ENCODE measurements at regions not wholly inside any gene's neighbourhood (a gene's known extent, or its start where the extent isn't known, plus 50 kb on each side); places are given as distances from the start of the nearest gene placed in this dataset.
A peak's percentile ranks its signal among the peaks of the same experiment; 100 is the strongest.

- DNase-seq (ENCODE audit: low spot score): peak; percentile 1
Measured at GRCh38 chr17:72030067-72030899, 90.5 kb upstream of the SOX9 start.

- DNase-seq (ENCODE audit: low spot score): no peak
Measured at GRCh38 chr17:72031219-72031884, 89.5 kb upstream of the SOX9 start.

- DNase-seq (ENCODE audit: low spot score): no peak
Measured at GRCh38 chr17:72033334-72033733, 87.5 kb upstream of the SOX9 start.

- no peak for DNase-seq (ENCODE audit: low spot score)
Measured at GRCh38 chr17:72034000-72034399, 86.8 kb upstream of the SOX9 start.

GRCh38 chr17:72038427-72038826 is 82.4 kb upstream of the SOX9 start:
- no peak for DNase-seq (ENCODE audit: low spot score)

GRCh38 chr17:72039490-72039889 is 81.3 kb upstream of the SOX9 start:
- DNase-seq (ENCODE audit: low spot score): no peak

GRCh38 chr17:72046178-72046577 is 74.6 kb upstream of the SOX9 start:
- DNase-seq (ENCODE audit: low spot score): no peak

GRCh38 chr17:72046643-72047612 is 73.9 kb upstream of the SOX9 start:
- DNase-seq (ENCODE audit: low spot score): no peak

- no peak for DNase-seq (ENCODE audit: low spot score)
Measured at GRCh38 chr17:72049914-72050313, 70.9 kb upstream of the SOX9 start.

GRCh38 chr17:72053036-72053435 is 67.8 kb upstream of the SOX9 start:
- DNase-seq (ENCODE audit: low spot score): no peak

- DNase-seq (ENCODE audit: low spot score): no peak
Measured at GRCh38 chr17:72053449-72053848, 67.4 kb upstream of the SOX9 start.

GRCh38 chr17:72056155-72056554 is 64.7 kb upstream of the SOX9 start:
- no peak for DNase-seq (ENCODE audit: low spot score)

- no peak for DNase-seq (ENCODE audit: low spot score)
Measured at GRCh38 chr17:72056727-72057290, 64.0 kb upstream of the SOX9 start.

- no peak for DNase-seq (ENCODE audit: low spot score)
Measured at GRCh38 chr17:72060084-72060483, 60.7 kb upstream of the SOX9 start.

GRCh38 chr17:72063262-72063661 is 57.6 kb upstream of the SOX9 start:
- no peak for DNase-seq (ENCODE audit: low spot score)

- DNase-seq (ENCODE audit: low spot score): no peak
Measured at GRCh38 chr17:72063756-72064450, 56.9 kb upstream of the SOX9 start.

- no peak for DNase-seq (ENCODE audit: low spot score)
Measured at GRCh38 chr17:72064606-72065193, 56.1 kb upstream of the SOX9 start.

GRCh38 chr17:72065556-72065955 is 55.3 kb upstream of the SOX9 start:
- no peak for DNase-seq (ENCODE audit: low spot score)

GRCh38 chr17:72068643-72069042 is 52.2 kb upstream of the SOX9 start:
- DNase-seq (ENCODE audit: low spot score): no peak

GRCh38 chr17:72069586-72070202 is 51.1 kb upstream of the SOX9 start:
- DNase-seq (ENCODE audit: low spot score): no peak
